ENCODE measurements at regions not wholly inside any gene's neighbourhood (a gene's known extent, or its start where the extent isn't known, plus 50 kb on each side); places are given as distances from the start of the nearest gene placed in this dataset.

DNA sequence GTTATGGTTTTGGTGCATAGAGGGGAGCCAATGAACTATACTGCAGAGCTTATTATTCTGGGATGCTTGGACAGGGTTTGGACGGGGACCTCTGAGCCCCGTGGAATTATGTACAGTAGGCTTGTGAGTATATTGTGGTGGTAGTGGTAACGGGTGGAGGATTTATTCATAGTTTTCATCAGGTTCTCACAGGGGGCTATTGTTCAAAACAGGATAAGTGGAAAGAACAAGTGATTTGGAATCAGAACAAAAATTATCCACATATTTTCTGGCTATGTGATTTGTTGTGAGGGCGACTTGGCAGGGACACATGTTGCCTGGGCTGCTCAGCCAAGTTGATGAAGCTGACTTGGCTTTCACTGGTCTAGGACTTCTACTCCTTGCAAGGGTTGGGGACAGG is 64.6 kb upstream of the ELOVL5 start:
- no peak for DNase-seq (ENCODE audit: low read depth in 3 of 3)

DNA sequence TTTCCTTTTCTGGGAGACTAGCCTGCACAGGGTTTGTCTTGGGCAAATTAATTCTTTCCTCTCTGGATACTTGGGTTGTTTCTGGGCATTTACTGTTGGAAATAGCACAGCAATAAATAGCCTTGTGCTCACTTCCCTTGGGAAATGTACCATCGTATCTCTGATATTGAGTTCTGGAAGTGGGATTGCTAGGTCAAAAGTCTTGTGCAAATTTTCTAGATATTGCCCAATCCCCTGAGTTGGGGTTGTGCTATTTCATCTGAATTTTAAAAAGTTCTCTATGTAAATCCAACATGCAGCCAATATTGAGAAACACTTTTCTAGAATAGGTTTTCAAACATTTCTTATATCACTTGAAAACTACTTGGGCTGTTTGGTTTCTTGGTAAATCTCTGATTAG is 64.0 kb upstream of the ELOVL5 start:
- no peak for DNase-seq (ENCODE audit: low read depth in 3 of 3)

DNA sequence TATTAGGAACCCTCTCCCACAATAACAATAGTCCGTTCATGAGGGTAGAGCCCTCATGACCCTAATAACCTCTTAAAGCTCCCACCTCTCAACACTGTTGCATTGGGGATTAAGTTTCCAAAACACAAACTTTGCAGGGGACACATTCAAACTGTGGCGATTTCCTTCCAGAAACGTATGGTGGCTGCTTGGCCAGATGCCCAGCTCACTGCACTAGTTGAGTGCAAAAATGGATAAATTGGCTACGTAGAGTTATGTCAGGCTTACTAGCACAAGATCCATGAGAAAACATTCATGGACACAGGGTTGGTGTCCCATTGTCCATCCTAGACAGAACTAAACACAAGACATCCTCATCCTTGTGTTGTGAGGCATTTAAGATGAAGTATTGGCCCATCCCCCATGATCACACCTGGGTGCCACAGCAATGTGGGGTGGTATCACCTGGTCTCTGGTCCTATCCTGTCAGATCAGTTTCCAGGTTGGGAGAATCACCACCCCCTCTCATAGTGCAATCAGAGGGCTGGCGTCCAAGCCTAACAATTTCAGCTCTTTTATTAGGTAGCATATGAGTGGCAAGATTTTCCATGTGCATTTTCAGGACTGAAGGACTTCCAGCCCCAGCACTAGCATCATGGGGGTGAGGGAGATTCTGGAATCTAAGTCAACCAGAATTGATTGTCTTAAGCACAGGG is 63.4 kb upstream of the ELOVL5 start:
- no peak for DNase-seq (ENCODE audit: low read depth in 3 of 3)

DNA sequence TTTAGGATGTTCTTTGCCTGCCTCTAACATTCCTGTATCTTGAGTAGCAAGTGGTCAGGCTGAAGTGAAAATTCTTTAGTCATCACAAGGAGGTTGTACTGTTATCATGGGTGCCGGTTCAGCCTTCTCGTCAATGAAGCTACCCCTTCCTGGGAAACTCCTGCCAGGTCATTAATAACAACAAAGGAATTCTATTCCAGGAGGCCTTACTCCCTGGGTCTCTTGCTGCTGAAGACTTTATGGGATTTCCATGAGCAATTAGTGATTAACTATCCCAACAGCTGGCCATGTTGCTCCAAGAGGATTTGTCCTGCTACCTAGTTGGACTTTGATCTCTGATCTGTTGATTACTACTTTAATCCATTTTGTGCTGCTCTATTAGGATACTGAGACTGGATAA is 62.7 kb upstream of the ELOVL5 start:
- DNase-seq (ENCODE audit: low read depth in 3 of 3) = no peak

DNA sequence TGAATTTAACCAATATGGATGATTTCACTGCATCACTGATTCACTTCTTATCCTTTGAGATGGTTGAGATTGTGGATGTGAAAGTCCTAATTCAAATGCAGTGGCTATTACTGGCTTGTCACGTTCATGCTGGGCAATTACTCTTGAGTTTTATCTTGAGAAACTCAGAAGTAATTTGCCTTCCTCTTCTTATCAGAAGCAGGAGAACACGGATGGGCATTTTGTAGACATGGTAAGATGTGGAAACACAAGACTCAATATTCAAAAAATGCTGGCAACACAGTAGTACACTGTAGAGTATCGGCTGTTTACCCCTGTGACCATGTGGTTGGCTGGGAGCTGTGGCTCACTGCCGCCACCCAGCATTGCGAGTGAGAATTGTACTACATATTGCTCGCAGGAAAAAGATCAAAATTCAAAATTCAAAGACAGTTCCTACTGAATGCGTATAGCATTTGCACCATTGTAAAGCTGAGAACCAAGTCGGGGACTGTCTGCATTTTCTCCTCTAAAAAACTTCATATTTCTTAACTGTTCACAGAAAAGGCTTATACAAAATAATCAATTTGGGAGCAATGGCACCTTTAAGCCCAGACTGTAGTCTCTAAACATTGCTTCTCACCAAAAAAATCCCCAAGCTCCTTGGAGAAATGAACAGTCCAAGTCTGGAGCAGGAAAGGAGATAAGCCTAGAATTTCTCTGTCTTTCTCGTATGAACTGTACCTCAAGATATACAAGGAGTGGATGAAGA is 61.9 kb upstream of the ELOVL5 start:
- DNase-seq (ENCODE audit: low read depth in 3 of 3) = peak; percentile 13 to 34 (median 27)

- DNase-seq (ENCODE audit: low read depth in 3 of 3) = no peak
Measured at GRCh38 chr6:53408826-53409225, 60.1 kb upstream of the ELOVL5 start.

- no peak for DNase-seq (ENCODE audit: low read depth in 3 of 3)
Measured at GRCh38 chr6:53399027-53399344, 50.2 kb upstream of the ELOVL5 start.

GRCh38 chr6:53398247-53399026 is 49.7 kb upstream of the ELOVL5 start:
- DNase-seq (ENCODE audit: low read depth in 3 of 3) = no peak

Data from stimulated activated CD4-positive, alpha-beta T cell treated with anti-CD3 and anti-CD28 coated beads, TNF-alpha, amount 100 ng/mL, for 4 hours (primary cell).